ENCODE measurements at regions not wholly inside any gene's neighbourhood (a gene's known extent, or its start where the extent isn't known, plus 50 kb on each side); places are given as distances from the start of the nearest gene placed in this dataset.

- TF ChIP-seq CTCF (IDR thresholded peaks at IDR 0.05; ENCODE audit: low read depth, low read length): no peak
- TF ChIP-seq EZH2phosphoT487 (IDR thresholded peaks at IDR 0.05; ENCODE audit: low read depth): no peak
Observed at GRCh38 chr5:15142458-15142857, 270.9 kb upstream of the ANKH start.

Data from OCI-LY3 (cell line).